HEK293T (cell line): ENCODE measurements at regions not wholly inside any gene's neighbourhood (a gene's known extent, or its start where the extent isn't known, plus 50 kb on each side); places are given as distances from the start of the nearest gene placed in this dataset.

ENCODE experiments used
- ARNT ChIP-seq: fragments of 450-650 bp; IDR thresholded peaks from 2 replicates; pipeline ENCODE4 v1.6.1; 2017; ENCODE audit warnings: mild to moderate bottlenecking
- BHLHE40 ChIP-seq: fragments of 450-650 bp; IDR thresholded peaks from 2 replicates; pipeline ENCODE4 v1.6.1; 2016; ENCODE audit warnings: mild to moderate bottlenecking, moderate library complexity, borderline replicate concordance
- ELF4 ChIP-seq: fragments of 450-650 bp; IDR thresholded peaks from 2 replicates; pipeline ENCODE4 v1.6.1; 2017; ENCODE audit warnings: antibody characterized with exemption
- FOXK2 ChIP-seq: fragments of 450-650 bp; IDR thresholded peaks from 2 replicates; pipeline ENCODE4 v1.6.1; 2016; ENCODE audit warnings: mild to moderate bottlenecking
- FOXM1 ChIP-seq: fragments of 450-650 bp; IDR thresholded peaks from 2 replicates; pipeline ENCODE4 v1.6.1; 2017; ENCODE audit warnings: mild to moderate bottlenecking, borderline replicate concordance
- HDGF ChIP-seq: fragments of 450-650 bp; IDR thresholded peaks from 2 replicates; pipeline ENCODE4 v1.6.1; 2017; ENCODE audit warnings: antibody characterized with exemption, borderline replicate concordance
- L3MBTL2 ChIP-seq: fragments of 450-650 bp; conservative IDR thresholded peaks from 2 replicates; pipeline ENCODE4 v1.6.1; 2016; ENCODE audit warnings: mild to moderate bottlenecking
- LEF1 ChIP-seq: fragments of 450-650 bp; IDR thresholded peaks from 2 replicates; pipeline ENCODE4 v1.6.1; 2017; ENCODE audit warnings: mild to moderate bottlenecking, borderline replicate concordance
- SUZ12 ChIP-seq: fragments of 450-650 bp; IDR thresholded peaks from 2 replicates; pipeline ENCODE4 v1.6.1; 2016; ENCODE audit warnings: mild to moderate bottlenecking
- ZNF384 ChIP-seq: fragments of 450-650 bp; IDR thresholded peaks from 2 replicates; pipeline ENCODE4 v1.6.1; 2016

DNA sequence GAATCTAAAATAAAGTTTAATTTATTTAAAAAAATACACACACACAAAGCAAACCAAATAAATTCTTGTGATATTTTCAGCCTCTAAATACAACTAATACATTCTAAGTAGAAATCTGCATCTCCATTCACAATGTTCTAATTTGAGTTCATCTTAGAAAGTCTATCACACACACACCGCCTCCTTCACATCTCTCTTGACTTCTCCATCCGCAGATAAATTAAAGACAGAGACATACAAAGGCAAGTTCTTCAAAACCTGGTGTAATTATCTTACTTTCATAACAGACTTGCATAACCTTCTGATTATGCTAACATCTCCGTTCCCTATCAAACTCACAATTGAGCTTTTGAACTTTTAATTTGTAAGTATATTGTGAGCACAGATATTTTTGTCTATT lies 657.3 kb downstream of the VGLL3 start:
- TF ChIP-seq ELF4 (no peak), FOXM1 (no peak), LEF1 (no peak), FOXK2 (no peak), ARNT (no peak), ZNF384 (no peak), BHLHE40 (no peak), SUZ12 (no peak), L3MBTL2 (no peak), HDGF (no peak)
